ENCODE measurements at regions not wholly inside any gene's neighbourhood (a gene's known extent, or its start where the extent isn't known, plus 50 kb on each side); places are given as distances from the start of the nearest gene placed in this dataset.

DNA sequence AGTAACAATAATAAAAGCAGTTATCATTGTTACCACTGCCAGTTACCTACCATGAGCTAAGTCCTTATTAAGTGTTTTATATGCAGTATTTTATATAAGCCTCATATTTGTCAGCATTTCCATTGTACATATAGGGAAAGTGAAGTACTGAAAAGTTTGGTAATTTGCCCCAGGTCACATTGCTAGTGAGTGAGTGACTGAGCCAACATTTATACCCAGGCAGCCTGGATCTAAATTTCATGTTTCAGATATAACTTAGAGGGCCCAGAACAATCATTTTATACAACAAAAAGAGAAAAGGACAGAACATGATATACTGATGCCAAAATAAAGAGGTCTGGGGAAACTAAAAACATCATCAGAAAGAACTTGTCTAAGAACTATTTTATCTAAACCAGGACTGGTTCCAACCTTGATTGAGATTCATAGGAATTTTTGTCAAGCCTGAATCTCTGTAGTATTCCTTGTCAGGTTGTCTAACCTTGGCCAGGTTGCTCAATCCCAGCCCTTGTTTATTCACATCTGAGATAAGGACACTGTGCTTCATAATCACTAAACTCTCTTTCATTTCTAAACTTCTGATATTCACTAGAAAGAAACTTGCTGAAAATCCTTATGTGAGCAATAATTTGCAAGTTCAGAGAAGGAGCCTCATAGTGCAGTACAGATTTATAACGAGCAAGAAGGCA is 308.2 kb downstream of the IPMK start:
- Histone ChIP-seq H3K27ac (peak overlapping the region in 1 of 3 donors; percentile 26), H3K9me3 (no peaks in the 10 kb centered on the region), H3K4me3 (no peak overlapping the region), H3K36me3 (no peaks in the 10 kb centered on the region), H3K4me1 (peaks cover 0 to 10% (median 4%) of the 10 kb centered on the region in 4 donors), H3K27me3 (no peaks in the 10 kb centered on the region)
- DNase-seq (peak in 2 of 3 donors; percentile 21 to 57), ATAC-seq (peak; percentile 91 to 93 (median 93))
- TF ChIP-seq POLR2A (IDR thresholded peaks at IDR 0.05): no peak
- TF ChIP-seq, protein P1, sequence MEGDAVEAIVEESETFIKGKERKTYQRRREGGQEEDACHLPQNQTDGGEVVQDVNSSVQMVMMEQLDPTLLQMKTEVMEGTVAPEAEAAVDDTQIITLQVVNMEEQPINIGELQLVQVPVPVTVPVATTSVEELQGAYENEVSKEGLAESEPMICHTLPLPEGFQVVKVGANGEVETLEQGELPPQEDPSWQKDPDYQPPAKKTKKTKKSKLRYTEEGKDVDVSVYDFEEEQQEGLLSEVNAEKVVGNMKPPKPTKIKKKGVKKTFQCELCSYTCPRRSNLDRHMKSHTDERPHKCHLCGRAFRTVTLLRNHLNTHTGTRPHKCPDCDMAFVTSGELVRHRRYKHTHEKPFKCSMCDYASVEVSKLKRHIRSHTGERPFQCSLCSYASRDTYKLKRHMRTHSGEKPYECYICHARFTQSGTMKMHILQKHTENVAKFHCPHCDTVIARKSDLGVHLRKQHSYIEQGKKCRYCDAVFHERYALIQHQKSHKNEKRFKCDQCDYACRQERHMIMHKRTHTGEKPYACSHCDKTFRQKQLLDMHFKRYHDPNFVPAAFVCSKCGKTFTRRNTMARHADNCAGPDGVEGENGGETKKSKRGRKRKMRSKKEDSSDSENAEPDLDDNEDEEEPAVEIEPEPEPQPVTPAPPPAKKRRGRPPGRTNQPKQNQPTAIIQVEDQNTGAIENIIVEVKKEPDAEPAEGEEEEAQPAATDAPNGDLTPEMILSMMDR (IDR thresholded peaks at IDR 0.05): no peak
- WGBS (ENCODE audit: insufficient coverage, low coverage, low lambda C conversion rate, missing lambda C conversion rate): 13% methylated on average over 1 of the region's 1 CpG
- intact Hi-C loops (cut with DNase I): no loop called here

DNA sequence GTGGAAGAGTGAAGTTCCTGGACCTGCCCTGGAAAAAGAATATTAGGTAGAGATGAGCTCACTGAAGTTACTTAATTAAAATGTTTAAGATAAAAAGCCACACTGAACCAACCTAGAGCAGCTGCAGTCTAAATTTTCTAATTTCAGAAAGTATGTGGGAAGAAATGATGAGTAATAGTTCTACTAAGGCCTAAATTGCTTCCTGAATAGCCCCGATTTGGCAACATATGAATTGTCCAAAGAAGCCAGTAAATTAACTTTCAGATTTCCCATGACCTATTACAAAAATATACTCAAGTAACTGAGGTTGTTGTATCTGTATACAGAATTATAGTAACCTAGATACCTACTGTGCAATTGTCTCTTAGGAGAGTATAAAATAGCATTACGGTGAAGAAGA is 312.6 kb downstream of the IPMK start:
- no peak for ATAC-seq
- H3K36me3 ChIP-seq: no peaks in the 10 kb centered on the region
- intact Hi-C loops (cut with DNase I): no loop called here
- H3K4me1 ChIP-seq: peaks cover 0 to 9% (median 3%) of the 10 kb centered on the region in 4 donors
- H3K27me3 ChIP-seq: no peaks in the 10 kb centered on the region
- H3K27ac ChIP-seq: no peak overlapping the region
- no peak overlapping the region for H3K4me3 ChIP-seq
- TF ChIP-seq POLR2A (IDR thresholded peaks at IDR 0.05): no peak
- TF ChIP-seq, protein P1 (IDR thresholded peaks at IDR 0.05): no peak
- no peaks in the 10 kb centered on the region for H3K9me3 ChIP-seq
- DNase-seq: no peak
- WGBS (ENCODE audit: insufficient coverage, low coverage, low lambda C conversion rate, missing lambda C conversion rate): 81% methylated on average over 2 of the region's 2 CpGs

DNA sequence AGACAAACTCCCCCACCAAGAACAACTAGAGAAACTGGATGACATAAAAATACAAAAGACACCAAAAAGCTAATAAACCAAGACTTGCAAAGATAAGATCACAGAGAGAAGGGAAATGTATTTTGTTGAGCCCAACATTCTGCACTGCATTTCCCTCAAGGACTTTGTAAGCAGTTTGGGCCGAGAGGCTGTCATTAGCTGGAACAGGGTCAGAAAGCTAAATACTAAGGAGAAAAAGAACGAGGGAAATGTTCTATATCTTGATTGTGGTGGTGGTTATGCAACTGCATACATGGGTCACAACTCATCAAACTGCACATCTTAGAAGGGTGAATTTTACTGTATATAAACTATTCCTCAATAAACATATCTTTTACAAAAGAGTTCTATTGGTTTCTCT is 315.0 kb downstream of the IPMK start:
- H3K27ac ChIP-seq: no peak overlapping the region
- TF ChIP-seq, protein P1 (IDR thresholded peaks at IDR 0.05): no peak
- no peak for TF ChIP-seq POLR2A (IDR thresholded peaks at IDR 0.05)
- ATAC-seq (no peak), DNase-seq (no peak)
- no peaks in the 10 kb centered on the region for H3K36me3 ChIP-seq
- intact Hi-C loops (cut with DNase I): no loop called here
- H3K4me1 ChIP-seq: no peaks in the 10 kb centered on the region
- H3K9me3 ChIP-seq: no peaks in the 10 kb centered on the region
- no peaks in the 10 kb centered on the region for H3K27me3 ChIP-seq
- 31% methylated on average over 2 of the region's 2 CpGs for WGBS (ENCODE audit: insufficient coverage, low coverage, low lambda C conversion rate, missing lambda C conversion rate)
- no peak overlapping the region for H3K4me3 ChIP-seq

DNA sequence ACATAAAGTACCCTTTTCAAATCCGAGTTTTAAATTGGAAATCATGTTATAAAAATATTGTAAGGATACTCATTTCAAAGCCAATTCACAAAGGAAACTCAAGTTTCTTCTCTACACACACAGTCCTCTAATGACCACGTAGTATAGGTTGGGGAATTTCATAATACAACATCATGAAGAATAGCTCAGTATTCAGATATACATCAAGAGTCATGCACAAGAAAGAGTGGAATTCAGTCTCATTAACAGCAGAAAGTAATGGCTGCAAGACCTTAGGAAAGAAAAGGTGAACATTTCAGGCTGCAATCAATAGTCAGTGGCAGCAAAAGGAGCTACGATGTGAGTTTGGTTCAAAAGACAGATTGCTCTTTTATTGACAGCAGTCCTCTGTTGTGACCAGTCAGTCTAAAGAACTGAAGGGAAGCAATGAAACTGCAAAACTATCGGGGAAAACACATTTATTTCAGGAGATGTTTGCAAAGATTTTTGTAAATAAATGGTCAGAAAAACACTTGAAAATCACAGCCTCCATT is 317.2 kb downstream of the IPMK start:
- no peak for TF ChIP-seq POLR2A (IDR thresholded peaks at IDR 0.05)
- TF ChIP-seq, protein P1 (IDR thresholded peaks at IDR 0.05): no peak
- H3K4me1 ChIP-seq: no peaks in the 10 kb centered on the region
- no peaks in the 10 kb centered on the region for H3K36me3 ChIP-seq
- DNase-seq (no peak), ATAC-seq (no peak)
- WGBS (ENCODE audit: insufficient coverage, low coverage, low lambda C conversion rate, missing lambda C conversion rate): 38% methylated on average over 4 of the region's 4 CpGs
- H3K9me3 ChIP-seq: no peaks in the 10 kb centered on the region
- no peak overlapping the region for H3K4me3 ChIP-seq
- H3K27me3 ChIP-seq: no peaks in the 10 kb centered on the region
- intact Hi-C loops (cut with DNase I): no loop called here
- H3K27ac ChIP-seq: no peak overlapping the region
